Frontal cortex (tissue), 3 donors: ENCODE measurements at regions not wholly inside any gene's neighbourhood (a gene's known extent, or its start where the extent isn't known, plus 50 kb on each side); places are given as distances from the start of the nearest gene placed in this dataset.

ENCODE experiments used
- DNase-seq, 2 donors: peaks; one replicate each; pipeline ENCODE4 v3.0.0; 2012; ENCODE audit warnings: low spot score in 2 of 2
- FAIRE-seq: peaks from 2 replicates; lab custom pipeline; 2012; peaks lifted over from hg19 to GRCh38; lab: Jason Lieb, UNC
- donor health status: control.
- donor health status: control.
- donor health status: control.

GRCh38 chr6:43942616-43943015 lies 172.6 kb downstream of the VEGFA start:
- FAIRE-seq (no peak), DNase-seq (no peak)

GRCh38 chr6:43942011-43942442 lies 172.0 kb downstream of the VEGFA start:
- FAIRE-seq (no peak), DNase-seq (no peak)

GRCh38 chr6:43941174-43941573 lies 171.2 kb downstream of the VEGFA start:
- DNase-seq (no peak), FAIRE-seq (no peak)

- no peak for DNase-seq
- FAIRE-seq: no peak
Measured at GRCh38 chr6:43940393-43941087, 170.5 kb downstream of the VEGFA start.

GRCh38 chr6:43940071-43940392 lies 170.0 kb downstream of the VEGFA start:
- FAIRE-seq: no peak

GRCh38 chr6:43939281-43940070 lies 169.5 kb downstream of the VEGFA start:
- FAIRE-seq (no peak), DNase-seq (no peak)

More at GRCh38 chr6:43940071-43940392, 170.0 kb downstream of the VEGFA start:
- no peak for DNase-seq

GRCh38 chr6:43938178-43939105 lies 168.4 kb downstream of the VEGFA start:
- FAIRE-seq (no peak), DNase-seq (no peak)

- no peak for FAIRE-seq
Measured at GRCh38 chr6:43937236-43938177, 167.5 kb downstream of the VEGFA start.

GRCh38 chr6:43936476-43936875 lies 166.5 kb downstream of the VEGFA start:
- no peak for FAIRE-seq
- no peak for DNase-seq

More at GRCh38 chr6:43937236-43938177, 167.5 kb downstream of the VEGFA start:
- no peak for DNase-seq

GRCh38 chr6:43935921-43936439 lies 166.0 kb downstream of the VEGFA start:
- DNase-seq: no peak
- no peak for FAIRE-seq

- FAIRE-seq (no peak), DNase-seq (no peak)
Measured at GRCh38 chr6:43934803-43935602, 165.0 kb downstream of the VEGFA start.

- DNase-seq (no peak), FAIRE-seq (no peak)
Measured at GRCh38 chr6:43934183-43934802, 164.3 kb downstream of the VEGFA start.

GRCh38 chr6:43933148-43933885 lies 163.3 kb downstream of the VEGFA start:
- FAIRE-seq: no peak
- no peak for DNase-seq

GRCh38 chr6:43932259-43933147 lies 162.5 kb downstream of the VEGFA start:
- FAIRE-seq (no peak), DNase-seq (no peak)

GRCh38 chr6:43931201-43931600 lies 161.2 kb downstream of the VEGFA start:
- FAIRE-seq (no peak), DNase-seq (no peak)
